ENCODE measurements at regions not wholly inside any gene's neighbourhood (a gene's known extent, or its start where the extent isn't known, plus 50 kb on each side); places are given as distances from the start of the nearest gene placed in this dataset.

DNA sequence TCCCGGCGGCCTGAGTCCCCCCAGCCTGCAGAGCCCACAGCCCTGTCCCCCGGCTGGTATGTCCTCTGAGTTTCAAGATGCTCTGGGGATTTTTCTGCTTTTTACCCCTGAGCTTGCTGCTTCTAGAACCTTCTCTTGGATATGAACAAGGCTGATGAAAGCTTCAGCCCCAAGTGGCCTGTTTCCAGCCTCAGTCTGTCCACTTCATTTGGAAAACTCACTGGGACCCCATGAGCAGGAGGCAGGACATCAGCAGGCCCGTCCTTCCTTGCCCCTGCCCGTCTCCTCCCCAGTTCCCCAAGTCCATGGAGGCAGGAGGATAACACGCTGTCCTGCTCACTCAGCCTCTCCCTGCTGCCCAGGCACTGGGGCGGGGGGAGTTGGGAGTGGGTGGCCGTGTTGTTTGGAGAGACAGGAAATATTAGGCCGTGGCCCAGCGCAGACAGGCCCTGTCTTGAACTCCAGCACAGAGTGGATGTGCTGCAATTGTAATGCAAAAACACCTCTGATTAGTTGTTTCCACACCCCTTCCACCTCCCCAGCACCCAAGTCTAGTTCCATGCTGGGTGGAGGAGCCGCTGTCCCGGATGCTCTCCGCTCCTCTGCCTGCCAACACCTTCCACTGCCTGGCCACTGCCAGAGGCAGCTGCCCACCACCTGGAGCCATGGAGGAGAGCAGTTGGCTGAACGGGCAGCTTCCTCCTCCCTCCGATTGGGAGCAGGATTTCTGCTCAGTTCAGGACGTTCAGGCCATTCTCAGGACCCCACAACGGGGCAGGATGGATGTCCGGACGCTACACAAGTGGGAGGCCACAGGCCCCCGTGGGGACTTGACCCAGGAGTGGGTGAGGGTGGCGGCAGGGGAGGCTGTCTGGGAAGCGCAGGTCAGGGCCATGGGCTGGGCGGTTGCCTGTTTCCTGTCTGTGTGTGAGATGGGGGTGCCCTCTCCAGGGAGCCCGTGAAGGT lies 216.9 kb upstream of the GSE1 start:
- Mint-ChIP-seq H3K9me3 (no peaks in the 10 kb centered on the region), H3K4me3 (no peak overlapping the region), H3K4me1 (ENCODE audit: low read depth) (peaks cover 3% of the 10 kb centered on the region), H3K36me3 (ENCODE audit: low read depth) (no peaks in the 10 kb centered on the region), H3K27ac (no peak overlapping the region), H3K27me3 (no peaks in the 10 kb centered on the region)

DNA sequence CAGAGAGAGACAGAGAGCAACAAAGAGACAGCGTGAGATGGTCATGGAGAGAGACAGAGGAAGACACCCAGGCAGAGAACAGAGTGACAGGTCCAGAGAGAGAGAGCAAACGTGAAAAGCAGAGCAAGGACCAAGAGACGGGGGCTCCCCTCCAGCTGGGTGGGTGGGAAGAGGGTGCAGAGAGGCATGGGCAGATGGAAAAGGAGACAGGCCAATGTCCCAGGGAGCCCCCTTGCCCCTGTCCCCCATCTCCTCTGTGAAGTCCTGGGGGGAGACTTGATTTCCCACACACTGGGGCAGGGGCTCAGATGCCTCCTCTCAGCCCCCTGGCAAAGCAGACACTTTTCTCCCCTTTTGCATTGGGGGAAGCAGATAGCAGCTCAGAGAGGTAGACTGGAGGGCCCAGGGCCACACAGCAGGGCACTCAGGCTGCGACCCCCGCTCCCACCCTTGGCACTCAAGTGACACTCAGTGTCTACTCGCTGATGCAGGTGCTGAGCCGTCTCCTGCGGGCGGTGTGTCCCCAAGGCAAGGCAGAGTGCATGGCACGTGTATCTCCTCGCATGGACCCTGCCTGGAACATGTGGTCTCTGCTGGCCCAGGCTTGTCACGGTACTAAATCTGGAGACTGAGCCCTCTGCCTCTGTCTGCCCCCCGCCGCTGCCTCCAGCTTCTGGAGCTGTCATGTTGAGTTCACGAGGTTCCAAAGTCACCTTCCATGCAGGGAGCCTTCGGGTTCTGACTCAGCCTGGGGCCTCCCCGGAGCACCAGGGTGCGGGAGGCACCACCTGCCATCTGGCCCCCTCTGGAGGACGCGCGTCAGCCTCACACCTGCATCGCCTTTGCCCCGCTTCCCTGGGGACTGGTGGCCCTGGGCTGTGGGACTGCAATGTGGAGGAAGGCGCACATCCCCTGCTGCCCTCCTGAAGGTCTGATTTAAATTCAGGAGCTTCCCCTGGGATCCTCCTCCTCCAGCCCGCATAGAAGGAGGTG lies 215.9 kb upstream of the GSE1 start:
- Mint-ChIP-seq H3K36me3 (ENCODE audit: low read depth) (no peaks in the 10 kb centered on the region), H3K9me3 (no peaks in the 10 kb centered on the region), H3K4me3 (no peak overlapping the region), H3K4me1 (ENCODE audit: low read depth) (peaks cover 3% of the 10 kb centered on the region), H3K27me3 (no peaks in the 10 kb centered on the region), H3K27ac (no peak overlapping the region)

DNA sequence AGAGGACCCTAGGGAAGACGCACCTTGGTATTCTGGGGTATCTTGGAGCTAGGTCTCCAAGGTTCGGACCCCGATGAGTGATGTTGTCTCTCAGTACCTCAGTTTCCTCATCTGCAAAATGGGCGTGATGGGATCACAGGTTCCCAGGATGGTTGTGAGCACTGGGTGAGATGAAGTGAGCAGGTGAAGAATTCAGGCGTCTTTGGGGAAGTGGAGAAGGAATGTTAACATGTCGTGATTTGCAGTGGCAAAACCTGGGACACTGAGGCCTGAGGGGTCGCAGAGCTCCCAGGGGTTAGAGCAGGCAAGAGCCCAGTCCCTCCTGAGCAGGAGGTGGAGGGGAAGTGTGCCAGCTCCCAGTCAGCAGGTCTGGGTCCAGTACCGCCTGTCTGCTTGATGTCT lies 215.1 kb upstream of the GSE1 start:
- no peaks in the 10 kb centered on the region for H3K9me3 Mint-ChIP-seq
- H3K36me3 Mint-ChIP-seq (ENCODE audit: low read depth): no peaks in the 10 kb centered on the region
- H3K4me1 Mint-ChIP-seq (ENCODE audit: low read depth): peaks cover 4% of the 10 kb centered on the region
- H3K4me3 Mint-ChIP-seq: no peak overlapping the region
- H3K27me3 Mint-ChIP-seq: no peaks in the 10 kb centered on the region
- no peak overlapping the region for H3K27ac Mint-ChIP-seq

DNA sequence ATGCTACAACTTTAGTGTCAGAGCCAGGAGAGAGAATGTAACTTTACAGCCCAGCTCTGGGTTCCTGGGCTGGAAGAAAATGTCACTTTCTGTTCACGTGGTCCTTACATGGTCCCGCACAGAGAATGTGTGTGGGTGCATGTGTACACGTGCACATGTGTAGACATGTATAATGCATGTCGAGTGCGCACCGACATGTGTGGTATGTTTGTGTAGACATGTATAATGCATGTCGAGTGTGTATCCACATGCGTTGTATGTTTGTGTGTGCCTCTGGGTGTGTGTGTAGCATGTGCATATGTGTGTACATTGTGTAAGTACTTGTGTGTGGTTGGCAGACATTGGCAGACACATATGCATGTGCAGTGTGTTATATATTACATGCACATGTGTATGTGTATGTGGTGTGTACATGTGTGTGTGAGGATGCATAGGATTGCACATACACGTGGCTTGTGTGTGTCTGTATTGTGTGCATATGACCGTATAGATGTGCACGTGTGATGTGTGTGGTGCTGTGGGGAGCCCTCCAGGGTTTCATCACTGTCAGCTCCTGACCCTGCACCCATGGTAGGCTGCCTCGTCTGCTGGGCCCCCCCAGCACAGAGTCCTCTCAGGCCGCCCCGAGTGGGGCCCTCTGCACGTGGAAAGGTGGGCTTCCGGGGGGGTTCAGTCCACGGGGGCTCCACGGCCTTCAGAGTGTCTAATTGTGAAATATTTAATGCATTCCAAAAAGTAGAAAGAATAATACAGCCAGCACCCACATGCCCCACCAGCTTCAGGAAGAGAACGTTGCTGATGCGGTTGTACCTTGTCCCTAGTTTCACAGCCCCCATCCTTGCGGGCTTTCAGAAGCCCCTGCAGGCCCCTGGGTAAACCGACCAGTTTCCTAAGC lies 214.2 kb upstream of the GSE1 start:
- H3K4me3 Mint-ChIP-seq: no peak overlapping the region
- no peaks in the 10 kb centered on the region for H3K27me3 Mint-ChIP-seq

DNA sequence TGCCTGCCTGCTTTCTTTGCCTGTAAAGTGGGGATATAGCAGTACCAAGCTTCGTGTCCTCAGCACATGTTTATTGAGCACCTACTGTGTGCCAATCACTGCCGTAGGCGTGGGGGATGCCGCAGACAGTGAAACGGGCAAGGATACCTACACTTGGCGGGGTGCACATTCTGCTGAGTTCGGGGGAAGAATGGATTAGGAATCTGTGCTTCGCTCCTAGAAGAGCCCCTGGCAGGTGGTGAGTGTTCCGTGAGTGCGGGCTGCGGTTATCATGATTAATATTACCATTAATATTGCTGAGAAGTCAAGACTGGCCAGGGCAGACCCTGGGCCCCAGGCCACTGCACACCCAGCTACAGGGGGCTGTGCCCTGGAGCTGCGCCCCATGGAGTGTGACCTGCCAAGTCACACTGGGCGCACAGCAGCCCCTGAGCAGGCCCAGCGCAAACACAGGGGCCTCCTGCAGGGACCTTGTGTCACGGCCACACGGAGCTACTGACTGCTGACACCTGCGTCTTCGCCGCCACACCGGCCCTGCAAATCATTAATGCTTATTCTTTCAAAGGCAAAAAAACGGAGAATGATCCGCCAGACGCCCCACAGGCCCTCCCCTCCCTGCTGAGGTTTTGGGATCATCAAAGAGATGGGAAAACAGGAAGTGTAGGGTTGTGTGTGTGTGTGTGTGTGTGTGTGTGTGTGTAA lies 213.4 kb upstream of the GSE1 start:
- Mint-ChIP-seq H3K9me3 (no peaks in the 10 kb centered on the region), H3K4me3 (no peak overlapping the region), H3K36me3 (ENCODE audit: low read depth) (no peaks in the 10 kb centered on the region), H3K27ac (no peak overlapping the region), H3K27me3 (no peaks in the 10 kb centered on the region), H3K4me1 (ENCODE audit: low read depth) (peaks cover 8% of the 10 kb centered on the region)

More for the DNA sequence above, 214.2 kb upstream of the GSE1 start:
- H3K4me1 Mint-ChIP-seq (ENCODE audit: low read depth): peaks cover 8% of the 10 kb centered on the region
- H3K9me3 Mint-ChIP-seq: no peaks in the 10 kb centered on the region
- H3K36me3 Mint-ChIP-seq (ENCODE audit: low read depth): no peaks in the 10 kb centered on the region
- no peak overlapping the region for H3K27ac Mint-ChIP-seq

DNA sequence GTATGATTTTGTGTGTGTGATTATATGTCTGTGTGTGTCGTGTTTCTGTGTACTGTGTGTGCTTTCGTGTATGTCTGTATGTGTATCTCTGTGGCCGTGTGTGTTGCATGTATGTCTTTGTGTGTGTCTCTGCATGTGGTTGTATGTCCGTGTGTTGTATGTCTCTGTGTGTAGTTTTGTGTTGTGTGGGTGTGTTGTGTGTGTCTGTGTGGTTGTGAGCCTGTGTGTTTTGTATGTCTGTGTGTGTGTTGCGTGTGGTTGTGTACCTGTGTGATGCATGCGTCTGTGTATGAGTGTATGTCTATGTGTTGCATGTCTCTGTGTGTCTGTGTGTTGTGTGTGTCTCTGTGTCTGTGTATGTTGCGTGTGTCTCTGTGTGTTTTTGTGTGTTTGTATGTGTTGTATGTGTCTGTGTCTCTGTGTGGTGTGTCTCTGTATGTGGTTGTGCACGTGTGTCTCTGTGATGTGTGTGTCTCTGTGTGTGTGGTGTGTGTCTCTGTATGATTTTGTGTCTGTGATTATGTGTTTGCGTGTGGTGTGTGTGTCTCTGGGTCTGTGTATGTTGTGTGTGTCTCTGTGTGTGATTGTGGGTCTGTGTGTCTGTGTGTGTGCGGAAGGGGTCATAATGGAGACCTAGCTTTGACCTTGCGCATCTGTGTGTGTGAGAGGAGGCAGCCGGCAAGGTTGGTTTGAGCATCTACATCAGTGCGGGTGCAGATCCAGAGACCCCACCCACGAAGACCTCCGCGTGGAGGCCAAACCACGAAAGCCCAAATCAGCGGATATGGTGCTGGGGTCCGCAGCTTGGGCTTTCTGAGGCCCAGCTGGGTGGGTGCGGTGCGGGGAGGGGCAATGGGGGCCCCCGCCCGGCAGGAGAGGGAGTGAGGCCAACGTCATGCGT lies 212.6 kb upstream of the GSE1 start:
- no peak overlapping the region for H3K4me3 Mint-ChIP-seq
- no peaks in the 10 kb centered on the region for H3K9me3 Mint-ChIP-seq
- no peaks in the 10 kb centered on the region for H3K27me3 Mint-ChIP-seq
- peaks cover 8% of the 10 kb centered on the region for H3K4me1 Mint-ChIP-seq (ENCODE audit: low read depth)
- no peaks in the 10 kb centered on the region for H3K36me3 Mint-ChIP-seq (ENCODE audit: low read depth)
- H3K27ac Mint-ChIP-seq: no peak overlapping the region

DNA sequence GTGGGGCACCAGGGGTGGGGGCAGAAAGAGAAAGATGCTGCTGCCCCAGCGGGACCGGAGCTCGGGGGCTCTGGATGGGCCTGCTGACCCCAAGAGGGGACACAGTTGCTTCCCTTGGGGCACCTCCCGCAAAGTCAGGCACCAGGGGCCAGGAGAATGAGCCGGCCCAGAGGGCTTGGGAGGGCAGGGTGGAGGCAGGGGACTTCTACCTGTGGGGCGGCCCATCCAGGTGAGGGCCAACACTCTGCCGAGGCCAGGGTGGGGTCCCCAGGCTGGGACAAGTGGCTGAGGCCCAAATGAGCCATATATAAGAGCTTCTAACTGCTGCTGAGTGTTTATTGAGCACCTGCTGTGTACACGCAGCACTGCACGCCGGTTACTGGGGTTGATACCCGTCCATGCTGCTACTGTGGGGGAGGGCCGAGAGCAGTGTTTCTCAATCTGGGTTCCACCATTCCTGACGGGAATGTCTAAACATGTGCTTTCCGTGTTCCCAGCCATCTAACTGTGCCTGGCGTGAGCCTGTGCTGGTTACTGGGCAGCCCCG lies 211.7 kb upstream of the GSE1 start:
- Mint-ChIP-seq H3K9me3 (no peaks in the 10 kb centered on the region), H3K4me1 (ENCODE audit: low read depth) (peaks cover 8% of the 10 kb centered on the region), H3K4me3 (no peak overlapping the region), H3K36me3 (ENCODE audit: low read depth) (no peaks in the 10 kb centered on the region), H3K27ac (no peak overlapping the region), H3K27me3 (no peaks in the 10 kb centered on the region)

DNA sequence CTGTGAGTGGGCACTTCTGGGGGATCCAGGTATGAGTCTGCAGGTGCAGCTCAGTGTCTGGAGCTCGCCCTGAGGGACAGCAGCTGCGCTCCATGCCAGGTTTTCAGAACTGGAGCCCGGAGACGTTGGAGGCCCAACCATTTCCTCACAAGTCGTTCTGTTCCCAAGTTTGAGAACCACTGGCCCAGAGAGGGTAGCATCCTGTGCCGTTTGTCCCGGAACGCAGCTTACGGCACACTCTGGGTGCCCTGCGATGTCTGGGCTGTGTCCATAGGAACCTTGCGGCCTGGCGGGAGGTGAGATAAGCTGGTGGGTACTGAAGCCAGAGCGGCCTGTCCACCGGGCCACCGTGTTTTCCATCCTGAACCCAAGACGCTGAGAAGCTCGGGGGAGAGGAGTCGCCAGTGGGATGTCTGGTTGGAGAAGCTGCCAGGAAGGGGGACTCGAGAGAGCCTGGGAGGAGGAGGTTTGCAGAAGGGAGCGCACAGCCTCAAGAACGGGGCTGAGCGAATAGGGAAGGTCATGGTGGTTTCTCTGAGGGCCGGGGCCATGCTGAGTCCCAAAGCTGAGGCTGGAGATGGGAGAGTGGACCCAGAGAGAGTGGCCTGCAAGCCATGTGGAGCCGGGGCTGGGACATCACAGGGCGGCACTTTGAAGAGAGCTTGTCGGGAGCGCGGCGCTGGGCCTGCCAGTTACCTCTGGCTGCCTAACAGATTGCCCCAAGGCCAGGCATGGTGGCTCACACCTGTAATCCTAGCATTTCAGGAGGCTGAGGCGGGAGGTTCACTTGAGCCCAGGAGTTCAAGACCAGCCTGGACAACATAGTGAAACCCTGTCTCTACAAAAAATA lies 211.0 kb upstream of the GSE1 start:
- Mint-ChIP-seq H3K27me3 (no peaks in the 10 kb centered on the region), H3K36me3 (ENCODE audit: low read depth) (no peaks in the 10 kb centered on the region), H3K4me3 (no peak overlapping the region), H3K27ac (no peak overlapping the region), H3K4me1 (ENCODE audit: low read depth) (peaks cover 5% of the 10 kb centered on the region), H3K9me3 (no peaks in the 10 kb centered on the region)

DNA sequence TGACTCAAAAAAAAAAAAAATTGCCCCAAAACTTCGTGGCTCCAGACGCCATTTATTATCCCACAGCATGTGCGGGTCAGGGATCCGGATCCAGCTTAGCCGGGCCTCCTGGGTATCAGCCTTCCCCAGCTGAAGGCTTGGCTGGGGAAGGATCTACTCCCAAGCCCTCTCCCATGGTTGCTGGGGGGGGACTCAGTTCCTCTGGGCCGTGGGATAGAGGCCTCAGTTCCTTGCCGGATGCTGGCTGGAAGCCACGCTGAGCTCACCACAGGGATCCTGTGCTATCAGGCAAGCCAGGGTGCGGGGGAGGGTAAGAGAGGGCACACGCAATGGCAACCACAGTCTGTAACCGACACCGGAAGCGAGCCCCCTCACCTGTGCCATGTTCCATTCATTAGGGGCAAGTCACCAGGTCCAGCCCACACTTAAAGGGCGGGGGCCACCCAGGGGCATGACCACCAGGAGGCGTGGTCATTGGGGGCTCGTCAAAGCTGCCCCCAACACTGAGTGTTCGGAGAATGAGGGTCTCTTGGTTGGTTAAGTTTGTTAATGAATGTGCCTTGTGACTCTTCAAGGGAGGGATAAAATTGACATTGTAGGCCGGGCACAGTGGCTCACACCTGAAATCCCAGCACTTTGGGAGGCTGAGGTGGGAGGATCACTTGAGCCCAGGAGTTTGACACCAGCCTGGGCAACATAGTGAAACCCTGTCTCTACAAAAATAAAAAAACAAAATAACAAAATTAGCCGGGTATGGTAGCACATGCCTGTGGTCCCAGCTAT lies 210.0 kb upstream of the GSE1 start:
- Mint-ChIP-seq H3K4me1 (ENCODE audit: low read depth) (peaks cover 5% of the 10 kb centered on the region), H3K4me3 (no peak overlapping the region), H3K27me3 (no peaks in the 10 kb centered on the region), H3K27ac (no peak overlapping the region), H3K9me3 (no peaks in the 10 kb centered on the region), H3K36me3 (ENCODE audit: low read depth) (no peaks in the 10 kb centered on the region)

DNA sequence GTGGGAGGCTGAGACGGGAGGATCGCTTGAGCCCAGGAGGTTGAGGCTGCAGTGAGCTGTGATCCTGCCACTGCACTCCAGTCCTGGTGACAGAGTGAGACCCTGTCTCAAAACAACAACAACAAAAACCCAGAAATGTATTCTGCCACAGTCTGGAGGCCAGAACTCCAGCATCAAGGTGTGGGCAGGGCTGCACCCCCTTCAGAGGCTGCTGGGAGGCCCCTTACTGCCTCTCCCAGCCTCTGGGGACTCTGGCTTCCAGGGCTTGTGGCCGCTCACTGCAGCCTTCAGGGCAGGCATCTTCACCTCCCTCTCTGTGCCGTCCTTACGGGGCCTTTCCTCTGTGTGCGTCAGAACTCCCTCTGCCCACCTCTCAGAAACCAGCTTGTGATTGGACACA lies 209.4 kb upstream of the GSE1 start:
- Mint-ChIP-seq H3K4me3 (no peak overlapping the region), H3K27me3 (no peaks in the 10 kb centered on the region), H3K27ac (no peak overlapping the region), H3K36me3 (ENCODE audit: low read depth) (no peaks in the 10 kb centered on the region), H3K9me3 (no peaks in the 10 kb centered on the region), H3K4me1 (ENCODE audit: low read depth) (peaks cover 5% of the 10 kb centered on the region)

DNA sequence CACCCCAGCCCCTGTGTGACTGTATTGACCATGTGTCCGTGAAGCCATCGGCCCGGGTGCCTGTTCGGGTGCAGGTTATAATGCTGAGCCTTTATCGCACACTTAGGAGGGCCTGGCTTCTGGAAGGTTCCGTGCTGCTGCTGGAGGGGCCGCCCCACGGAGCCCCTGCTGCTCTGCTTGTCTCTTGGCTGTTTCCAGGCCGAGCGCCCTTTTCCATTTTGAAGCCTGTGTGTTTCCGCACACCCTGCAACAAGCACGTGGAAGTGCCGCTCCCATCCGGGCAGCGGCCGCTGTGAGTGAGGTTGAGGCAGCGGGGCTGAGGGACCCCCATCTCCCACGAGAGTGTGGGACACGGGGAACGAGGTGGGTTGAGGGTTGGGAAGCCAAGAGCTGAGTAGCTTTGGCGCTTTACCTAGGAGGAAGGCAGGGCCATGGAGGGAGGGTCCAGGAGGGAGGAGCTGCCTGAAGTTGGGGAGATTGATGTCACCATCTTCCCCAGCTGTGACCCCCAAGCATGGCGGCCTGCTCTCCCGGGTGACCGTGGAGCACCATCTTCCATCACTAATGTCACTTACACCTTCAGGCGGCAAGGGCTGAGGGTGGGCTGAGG lies 200.1 kb upstream of the GSE1 start:
- peaks cover 18% of the 10 kb centered on the region for H3K4me1 Mint-ChIP-seq (ENCODE audit: low read depth)
- no peaks in the 10 kb centered on the region for H3K36me3 Mint-ChIP-seq (ENCODE audit: low read depth)
- H3K9me3 Mint-ChIP-seq: peaks cover 3% of the 10 kb centered on the region
- H3K27me3 Mint-ChIP-seq: no peaks in the 10 kb centered on the region
- no peak overlapping the region for H3K27ac Mint-ChIP-seq
- H3K4me3 Mint-ChIP-seq: no peak overlapping the region

Data from stimulated activated naive CD8-positive, alpha-beta T cell treated with anti-CD3 and anti-CD28 coated beads, Interleukin-15, Interleukin-2, amounts not matched to agents 100 ng/mL and 50 ng/mL, for 24 hours (primary cell).